ENCODE measurements at regions not wholly inside any gene's neighbourhood (a gene's known extent, or its start where the extent isn't known, plus 50 kb on each side); places are given as distances from the start of the nearest gene placed in this dataset.
A peak's percentile ranks its signal among the peaks of the same experiment; 100 is the strongest.

GRCh38 chr15:59862191-59863155 is 141.6 kb upstream of the FOXB1 start:
- Histone ChIP-seq H3K4me3 (ENCODE audit: low read length) (no peak overlapping the region), H3K4me1 (ENCODE audit: control insufficient read depth in 2 of 2, insufficient read depth in 2 of 2, low read length in 2 of 2) (no peaks in the 10 kb centered on the region), H3K27me3 (ENCODE audit: control insufficient read depth in 2 of 2, insufficient read depth in 2 of 2, low read length in 2 of 2) (no peaks in the 10 kb centered on the region), H3K9me3 (ENCODE audit: control insufficient read depth in 2 of 3, low read length in 3 of 3) (no peaks in the 10 kb centered on the region), H3K27ac (ENCODE audit: low read depth, low read length) (no peak overlapping the region), H3K36me3 (ENCODE audit: control insufficient read depth in 2 of 3, insufficient read depth in 3 of 3, low read length in 3 of 3) (no peaks in the 10 kb centered on the region)
- ATAC-seq (no peak), DNase-seq (no peak)
- H3K4me3 Mint-ChIP-seq, result no peak overlapping the region
- no peaks in the 10 kb centered on the region for H3K9me3 Mint-ChIP-seq
- POLR2A ChIA-PET, result no interaction called here
- intact Hi-C loops (cut with micrococcal nuclease), result no loop called here
- peak overlapping the region in 1 of 9 donors; percentile 55 for H3K27ac Mint-ChIP-seq
- no peaks in the 10 kb centered on the region for H3K36me3 Mint-ChIP-seq
- CTCF ChIA-PET, result no interaction called here
- peaks cover 0 to 2% (median 0%) of the 10 kb centered on the region in 7 donors for H3K4me1 Mint-ChIP-seq
- H3K27me3 Mint-ChIP-seq, result peaks cover 0 to 46% (median 0%) of the 10 kb centered on the region in 5 donors

- Mint-ChIP-seq H3K36me3 (no peaks in the 10 kb centered on the region), H3K27ac (no peak overlapping the region), H3K27me3 (peaks cover 0 to 15% (median 4%) of the 10 kb centered on the region in 5 donors), H3K4me3 (no peak overlapping the region), H3K9me3 (no peaks in the 10 kb centered on the region), H3K4me1 (peaks cover 0 to 6% (median 0%) of the 10 kb centered on the region in 7 donors)
- ChIA-PET CTCF (no interaction called here), POLR2A (interaction anchor here (0.6 to 0.8 kb wide), 2 partner anchors 13 to 54 kb away, joined by 3 read pairs; no protein-coding TSS in a partner anchor)
- DNase-seq (no peak), ATAC-seq (no peak)
- no peak overlapping the region for H3K4me3 ChIP-seq (ENCODE audit: low read length)
- no peaks in the 10 kb centered on the region for H3K36me3 ChIP-seq (ENCODE audit: control insufficient read depth in 2 of 3, insufficient read depth in 3 of 3, low read length in 3 of 3)
- H3K27me3 ChIP-seq (ENCODE audit: control insufficient read depth in 2 of 2, insufficient read depth in 2 of 2, low read length in 2 of 2), result no peaks in the 10 kb centered on the region
- H3K4me1 ChIP-seq (ENCODE audit: control insufficient read depth in 2 of 2, insufficient read depth in 2 of 2, low read length in 2 of 2), result no peaks in the 10 kb centered on the region
- no peak overlapping the region for H3K27ac ChIP-seq (ENCODE audit: low read depth, low read length)
- intact Hi-C loops (cut with micrococcal nuclease), result no loop called here
- H3K9me3 ChIP-seq (ENCODE audit: control insufficient read depth in 2 of 3, low read length in 3 of 3), result no peaks in the 10 kb centered on the region
Measured at GRCh38 chr15:59847968-59848367, 156.1 kb upstream of the FOXB1 start.

- peaks cover 0 to 8% (median 0%) of the 10 kb centered on the region in 11 donors for H3K9me3 Mint-ChIP-seq
- no peak overlapping the region for H3K27ac ChIP-seq (ENCODE audit: low read depth, low read length)
- intact Hi-C loops (cut with micrococcal nuclease), result no loop called here
- H3K36me3 ChIP-seq (ENCODE audit: control insufficient read depth in 2 of 3, insufficient read depth in 3 of 3, low read length in 3 of 3), result no peaks in the 10 kb centered on the region
- no peaks in the 10 kb centered on the region for H3K9me3 ChIP-seq (ENCODE audit: control insufficient read depth in 2 of 3, low read length in 3 of 3)
- no peak overlapping the region for H3K4me3 Mint-ChIP-seq
- ATAC-seq, result no peak
- H3K27ac Mint-ChIP-seq, result no peak overlapping the region
- POLR2A ChIA-PET, result no interaction called here
- CTCF ChIA-PET, result no interaction called here
- no peak for DNase-seq
- peaks cover 0 to 4% (median 0%) of the 10 kb centered on the region in 5 donors for H3K36me3 Mint-ChIP-seq
- peaks cover 0 to 17% (median 4%) of the 10 kb centered on the region in 5 donors for H3K27me3 Mint-ChIP-seq
- H3K4me3 ChIP-seq (ENCODE audit: low read length), result no peak overlapping the region
- H3K4me1 ChIP-seq (ENCODE audit: control insufficient read depth in 2 of 2, insufficient read depth in 2 of 2, low read length in 2 of 2), result no peaks in the 10 kb centered on the region
- peaks cover 0 to 6% (median 0%) of the 10 kb centered on the region in 7 donors for H3K4me1 Mint-ChIP-seq
- no peaks in the 10 kb centered on the region for H3K27me3 ChIP-seq (ENCODE audit: control insufficient read depth in 2 of 2, insufficient read depth in 2 of 2, low read length in 2 of 2)
Measured at GRCh38 chr15:59845942-59846499, 156.9 kb upstream of the BNIP2 start.

GRCh38 chr15:59843609-59844008 is 154.5 kb upstream of the BNIP2 start:
- H3K9me3 ChIP-seq (ENCODE audit: control insufficient read depth in 2 of 3, low read length in 3 of 3), result no peaks in the 10 kb centered on the region
- H3K4me3 ChIP-seq (ENCODE audit: low read length), result no peak overlapping the region
- POLR2A ChIA-PET, result no interaction called here
- no peak for DNase-seq
- Mint-ChIP-seq H3K36me3 (peaks cover 0 to 5% (median 0%) of the 10 kb centered on the region in 5 donors), H3K27me3 (peaks cover 0 to 18% (median 0%) of the 10 kb centered on the region in 5 donors), H3K27ac (peak overlapping the region in 1 of 9 donors; percentile 22), H3K4me3 (no peak overlapping the region), H3K4me1 (peaks cover 5 to 19% (median 15%) of the 10 kb centered on the region in 7 donors), H3K9me3 (peaks cover 0 to 9% (median 0%) of the 10 kb centered on the region in 11 donors)
- H3K36me3 ChIP-seq (ENCODE audit: control insufficient read depth in 2 of 3, insufficient read depth in 3 of 3, low read length in 3 of 3), result no peaks in the 10 kb centered on the region
- no peak overlapping the region for H3K27ac ChIP-seq (ENCODE audit: low read depth, low read length)
- CTCF ChIA-PET, result interaction anchor here (0.6 kb wide), 2 partner anchors 11 to 22 kb away, joined by 3 to 4 read pairs; no protein-coding TSS in a partner anchor
- no peaks in the 10 kb centered on the region for H3K27me3 ChIP-seq (ENCODE audit: control insufficient read depth in 2 of 2, insufficient read depth in 2 of 2, low read length in 2 of 2)
- intact Hi-C loops (cut with micrococcal nuclease), result no loop called here
- ATAC-seq, result no peak
- peaks cover 0 to 5% of the 10 kb centered on the region in 2 donors for H3K4me1 ChIP-seq (ENCODE audit: control insufficient read depth in 2 of 2, insufficient read depth in 2 of 2, low read length in 2 of 2)

GRCh38 chr15:59841036-59841435 is 151.9 kb upstream of the BNIP2 start:
- ATAC-seq, result no peak
- H3K27ac Mint-ChIP-seq, result peak overlapping the region in 2 of 9 donors; percentile 27 to 55
- H3K4me1 Mint-ChIP-seq, result peaks cover 10 to 40% (median 33%) of the 10 kb centered on the region in 7 donors
- Histone ChIP-seq H3K4me1 (ENCODE audit: control insufficient read depth in 2 of 2, insufficient read depth in 2 of 2, low read length in 2 of 2) (peaks cover 0 to 14% of the 10 kb centered on the region in 2 donors), H3K4me3 (ENCODE audit: low read length) (no peak overlapping the region), H3K36me3 (ENCODE audit: control insufficient read depth in 2 of 3, insufficient read depth in 3 of 3, low read length in 3 of 3) (no peaks in the 10 kb centered on the region), H3K9me3 (ENCODE audit: control insufficient read depth in 2 of 3, low read length in 3 of 3) (no peaks in the 10 kb centered on the region), H3K27ac (ENCODE audit: low read depth, low read length) (no peak overlapping the region), H3K27me3 (ENCODE audit: control insufficient read depth in 2 of 2, insufficient read depth in 2 of 2, low read length in 2 of 2) (no peaks in the 10 kb centered on the region)
- intact Hi-C loops (cut with micrococcal nuclease), result no loop called here
- peaks cover 0 to 7% (median 0%) of the 10 kb centered on the region in 5 donors for H3K36me3 Mint-ChIP-seq
- no peak for DNase-seq
- H3K9me3 Mint-ChIP-seq, result peaks cover 0 to 9% (median 0%) of the 10 kb centered on the region in 11 donors
- ChIA-PET POLR2A (interaction anchor here (1.0 kb wide), 1 partner anchor 13 kb away, joined by 3 read pairs; no protein-coding TSS in a partner anchor), CTCF (interaction anchor here (0.5 to 1.2 kb wide), 4 partner anchors 89 to 698 kb away, joined by 3 to 4 read pairs (median 3); no protein-coding TSS in a partner anchor)
- no peak overlapping the region for H3K4me3 Mint-ChIP-seq
- H3K27me3 Mint-ChIP-seq, result peaks cover 0 to 13% (median 0%) of the 10 kb centered on the region in 5 donors

GRCh38 chr15:59839906-59840305 is 150.8 kb upstream of the BNIP2 start:
- peaks cover 0 to 9% (median 0%) of the 10 kb centered on the region in 5 donors for H3K36me3 Mint-ChIP-seq
- intact Hi-C loops (cut with micrococcal nuclease), result loop anchor here in 1 of 2 donors (2.0 to 5.0 kb wide), 2 partner anchors 38 to 51 kb away; no protein-coding TSS in a partner anchor
- no peak overlapping the region for H3K27ac ChIP-seq (ENCODE audit: low read depth, low read length)
- H3K27me3 ChIP-seq (ENCODE audit: control insufficient read depth in 2 of 2, insufficient read depth in 2 of 2, low read length in 2 of 2), result no peaks in the 10 kb centered on the region
- H3K9me3 Mint-ChIP-seq, result peaks cover 0 to 9% (median 0%) of the 10 kb centered on the region in 11 donors
- no peaks in the 10 kb centered on the region for H3K36me3 ChIP-seq (ENCODE audit: control insufficient read depth in 2 of 3, insufficient read depth in 3 of 3, low read length in 3 of 3)
- no peak overlapping the region for H3K4me3 ChIP-seq (ENCODE audit: low read length)
- H3K4me1 Mint-ChIP-seq, result peaks cover 10 to 50% (median 38%) of the 10 kb centered on the region in 7 donors
- no peaks in the 10 kb centered on the region for H3K9me3 ChIP-seq (ENCODE audit: control insufficient read depth in 2 of 3, low read length in 3 of 3)
- H3K4me3 Mint-ChIP-seq, result no peak overlapping the region
- H3K27ac Mint-ChIP-seq, result peak overlapping the region in 1 of 9 donors; percentile 45
- ATAC-seq (no peak), DNase-seq (no peak)
- CTCF ChIA-PET, result no interaction called here
- POLR2A ChIA-PET, result no interaction called here
- H3K27me3 Mint-ChIP-seq, result peaks cover 0 to 14% (median 0%) of the 10 kb centered on the region in 5 donors
- H3K4me1 ChIP-seq (ENCODE audit: control insufficient read depth in 2 of 2, insufficient read depth in 2 of 2, low read length in 2 of 2), result peaks cover 0 to 14% of the 10 kb centered on the region in 2 donors
